ENCODE measurements at regions not wholly inside any gene's neighbourhood (a gene's known extent, or its start where the extent isn't known, plus 50 kb on each side); places are given as distances from the start of the nearest gene placed in this dataset.
"Not testable (repeated sequence)": the region's sequence is repeated elsewhere in the genome, so short reads cannot be mapped to it uniquely, and the experiment has no call there.

- H3K9me3 Mint-ChIP-seq; intact Hi-C loops (cut with micrococcal nuclease); H3K4me3 Mint-ChIP-seq; H3K36me3 Mint-ChIP-seq (ENCODE audit: low read depth); DNase-seq; H3K27me3 Mint-ChIP-seq; H3K4me1 Mint-ChIP-seq; H3K27ac Mint-ChIP-seq: not testable (repeated sequence)
Measured at GRCh38 chr5:176103083-176103482, 135.0 kb upstream of the THOC3 start.

DNA sequence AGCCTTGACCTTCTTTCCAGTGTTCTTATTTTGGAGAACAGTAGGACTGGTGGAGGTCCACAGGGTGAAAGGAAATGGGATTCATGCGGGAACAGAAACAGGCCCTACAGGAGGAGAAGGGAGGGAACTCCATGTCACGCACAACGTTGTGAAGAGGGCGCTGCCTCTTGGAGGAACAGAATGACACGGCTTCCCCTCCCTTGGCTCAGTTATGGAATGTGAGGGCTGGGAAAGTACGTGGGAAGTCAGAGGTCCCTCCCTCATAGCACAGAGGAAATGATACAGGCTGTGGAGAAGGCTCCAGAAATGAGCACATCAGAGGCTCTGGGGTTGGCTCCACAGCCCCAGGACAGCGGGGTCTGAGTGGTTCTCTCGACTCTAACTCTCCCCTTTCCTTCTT is 125.3 kb upstream of the SIMC1 start:
- H3K4me3 Mint-ChIP-seq; intact Hi-C loops (cut with micrococcal nuclease); H3K27ac Mint-ChIP-seq; H3K4me1 Mint-ChIP-seq; H3K9me3 Mint-ChIP-seq; DNase-seq; H3K27me3 Mint-ChIP-seq; H3K36me3 Mint-ChIP-seq (ENCODE audit: low read depth): not testable (repeated sequence)

GRCh38 chr5:176113673-176114335 is 124.4 kb upstream of the SIMC1 start:
- intact Hi-C loops (cut with micrococcal nuclease); DNase-seq; H3K4me1 Mint-ChIP-seq; H3K27ac Mint-ChIP-seq; H3K4me3 Mint-ChIP-seq; H3K27me3 Mint-ChIP-seq; H3K9me3 Mint-ChIP-seq; H3K36me3 Mint-ChIP-seq (ENCODE audit: low read depth): not testable (repeated sequence)

- H3K4me3 Mint-ChIP-seq; H3K9me3 Mint-ChIP-seq; H3K27ac Mint-ChIP-seq; H3K36me3 Mint-ChIP-seq (ENCODE audit: low read depth); H3K4me1 Mint-ChIP-seq; H3K27me3 Mint-ChIP-seq; intact Hi-C loops (cut with micrococcal nuclease): not testable (repeated sequence)
- DNase-seq, result peak; percentile 4
Measured at GRCh38 chr5:176114825-176115224, 123.4 kb upstream of the SIMC1 start.

DNA sequence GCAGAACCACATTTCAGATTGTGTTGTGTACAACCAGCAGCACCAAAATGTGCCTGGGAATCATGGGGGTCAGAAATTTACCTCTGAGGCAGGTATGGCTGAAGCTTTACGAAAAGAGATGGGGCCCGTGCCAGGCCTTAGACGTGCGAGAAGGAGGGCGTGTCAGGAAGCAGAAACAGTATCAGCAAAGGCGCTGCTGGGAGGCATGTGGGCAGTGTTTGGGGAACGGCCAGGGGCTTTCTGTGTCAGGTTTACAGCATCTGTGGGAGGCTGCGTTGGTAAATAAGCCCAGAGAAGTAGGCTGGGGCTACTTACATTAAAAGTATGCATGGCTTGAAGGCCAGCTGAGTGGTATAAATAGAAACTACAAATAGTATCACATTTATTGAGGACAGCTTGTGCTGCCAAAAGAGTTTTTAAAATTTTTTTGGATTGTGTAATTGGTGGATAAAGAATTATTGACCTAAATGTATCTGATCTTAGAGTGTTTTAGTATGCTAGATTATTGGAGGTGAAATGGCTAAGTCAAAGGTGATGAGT is 120.5 kb upstream of the SIMC1 start:
- H3K27me3 Mint-ChIP-seq; H3K27ac Mint-ChIP-seq; DNase-seq; H3K9me3 Mint-ChIP-seq; H3K4me1 Mint-ChIP-seq; H3K36me3 Mint-ChIP-seq (ENCODE audit: low read depth); intact Hi-C loops (cut with micrococcal nuclease); H3K4me3 Mint-ChIP-seq: not testable (repeated sequence)

DNA sequence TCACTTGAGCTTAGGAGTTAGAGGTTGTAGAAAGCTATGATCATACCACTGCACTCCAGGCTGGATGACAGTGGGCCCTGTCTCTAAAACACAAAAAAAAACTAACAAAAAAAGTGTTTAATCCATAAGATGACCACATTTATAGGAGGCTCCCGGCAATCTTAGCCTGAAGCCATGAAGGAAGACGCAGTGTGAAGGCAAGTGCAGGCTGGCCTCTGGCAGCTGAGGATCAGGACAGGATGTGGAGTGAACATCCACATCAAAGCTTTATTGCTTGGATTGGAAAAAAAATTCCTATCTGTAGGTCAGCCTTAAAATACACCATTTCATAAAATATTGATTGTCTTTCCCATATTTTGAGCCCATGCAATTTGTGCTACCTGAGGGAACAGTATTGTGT is 115.9 kb upstream of the SIMC1 start:
- H3K4me1 Mint-ChIP-seq; H3K36me3 Mint-ChIP-seq (ENCODE audit: low read depth); DNase-seq; H3K27me3 Mint-ChIP-seq; H3K27ac Mint-ChIP-seq; H3K4me3 Mint-ChIP-seq; intact Hi-C loops (cut with micrococcal nuclease); H3K9me3 Mint-ChIP-seq: not testable (repeated sequence)

GRCh38 chr5:176124120-176124519 is 114.1 kb upstream of the SIMC1 start:
- intact Hi-C loops (cut with micrococcal nuclease); H3K27me3 Mint-ChIP-seq; H3K27ac Mint-ChIP-seq; H3K4me3 Mint-ChIP-seq; H3K4me1 Mint-ChIP-seq; H3K36me3 Mint-ChIP-seq (ENCODE audit: low read depth); DNase-seq; H3K9me3 Mint-ChIP-seq: not testable (repeated sequence)

DNA sequence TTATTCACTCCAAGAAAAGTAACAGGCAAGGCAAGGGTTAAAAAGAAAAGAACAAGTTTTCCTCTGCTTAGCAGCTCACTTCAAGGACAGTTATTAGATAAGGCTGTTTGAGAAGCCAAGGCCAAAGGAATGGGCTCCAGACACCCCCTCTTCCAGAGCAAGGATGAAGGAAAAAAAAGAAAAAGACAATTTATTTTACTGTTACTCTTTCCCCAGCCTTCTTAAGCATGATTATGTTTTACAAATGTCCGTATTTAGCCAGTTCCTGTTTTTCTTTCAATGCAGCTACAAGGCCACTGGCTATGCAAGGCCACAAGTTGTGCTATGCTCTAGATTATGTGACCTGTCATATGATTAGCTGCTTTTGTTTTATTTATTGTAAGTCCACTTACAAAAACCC is 106.5 kb upstream of the SIMC1 start:
- Mint-ChIP-seq H3K4me3 (no peak overlapping the region), H3K27ac (no peak overlapping the region), H3K27me3 (peaks cover 39% of the 10 kb centered on the region), H3K4me1 (peaks cover 16% of the 10 kb centered on the region), H3K36me3 (ENCODE audit: low read depth) (no peaks in the 10 kb centered on the region), H3K9me3 (no peaks in the 10 kb centered on the region)
- intact Hi-C loops (cut with micrococcal nuclease), result no loop called here
- no peak for DNase-seq

- Mint-ChIP-seq H3K36me3 (ENCODE audit: low read depth) (no peaks in the 10 kb centered on the region), H3K27ac (no peak overlapping the region), H3K9me3 (no peaks in the 10 kb centered on the region), H3K4me3 (peak overlapping the region; percentile 49), H3K4me1 (peaks cover 16% of the 10 kb centered on the region), H3K27me3 (peaks cover 43% of the 10 kb centered on the region)
- DNase-seq, result no peak
- intact Hi-C loops (cut with micrococcal nuclease), result no loop called here
Measured at GRCh38 chr5:176132471-176133288, 105.5 kb upstream of the SIMC1 start.

DNA sequence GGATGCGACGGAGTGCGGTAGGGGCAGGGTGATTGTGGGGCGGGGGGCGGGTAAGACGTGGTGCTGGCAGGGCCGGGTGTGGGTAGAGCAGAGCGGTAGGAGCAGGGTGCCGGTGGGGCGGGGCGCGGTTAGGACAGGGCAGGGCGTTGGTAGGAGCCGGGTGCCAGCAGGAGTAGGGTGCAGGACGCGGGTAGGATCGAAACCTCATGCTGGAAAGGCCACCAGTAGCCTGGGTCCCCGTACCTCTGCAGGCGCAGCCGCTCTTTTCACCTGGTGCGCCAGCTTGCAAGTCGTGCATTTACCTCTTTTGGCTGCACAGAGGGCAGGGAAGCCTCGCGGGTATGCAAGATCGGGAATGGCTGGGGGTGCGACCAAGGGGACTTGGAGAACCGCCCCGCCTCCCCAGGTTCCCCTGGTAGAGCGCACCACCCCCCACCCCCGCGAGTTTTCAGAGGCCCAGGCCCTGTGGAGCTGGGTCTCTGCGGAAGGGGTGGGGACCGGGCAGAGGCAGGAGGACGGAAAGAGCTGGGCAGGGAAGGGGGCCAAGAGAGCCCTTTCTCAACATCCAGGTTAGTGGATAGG is 104.8 kb upstream of the SIMC1 start:
- no peak for DNase-seq
- intact Hi-C loops (cut with micrococcal nuclease), result no loop called here
- Mint-ChIP-seq H3K36me3 (ENCODE audit: low read depth) (no peaks in the 10 kb centered on the region), H3K27me3 (peaks cover 43% of the 10 kb centered on the region), H3K9me3 (no peaks in the 10 kb centered on the region), H3K4me3 (peak overlapping the region; percentile 49), H3K4me1 (peaks cover 16% of the 10 kb centered on the region), H3K27ac (no peak overlapping the region)

DNA sequence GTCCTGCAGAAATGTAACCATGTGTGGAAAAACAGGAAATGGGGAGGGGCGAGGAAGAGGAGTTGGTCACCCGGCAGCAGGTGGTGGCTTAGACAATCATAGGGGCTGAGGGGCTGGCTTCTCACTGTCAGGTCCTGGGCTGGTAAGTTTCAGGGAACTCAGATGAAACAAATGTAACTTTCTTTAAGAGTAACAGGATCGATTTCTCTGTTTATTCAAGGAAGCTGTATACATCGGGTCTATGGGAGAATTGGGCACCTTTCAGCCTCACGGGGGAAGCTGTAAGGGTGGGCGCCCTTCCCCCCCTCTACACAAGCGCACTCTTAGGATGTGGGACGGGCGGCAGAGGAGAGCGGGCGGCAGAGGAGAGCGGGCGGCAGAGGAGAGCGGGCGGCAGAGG is 104.3 kb upstream of the SIMC1 start:
- DNase-seq, result no peak
- H3K27me3 Mint-ChIP-seq, result peaks cover 43% of the 10 kb centered on the region
- peak overlapping the region; percentile 49 for H3K4me3 Mint-ChIP-seq
- H3K27ac Mint-ChIP-seq, result no peak overlapping the region
- intact Hi-C loops (cut with micrococcal nuclease), result no loop called here
- no peaks in the 10 kb centered on the region for H3K9me3 Mint-ChIP-seq
- H3K4me1 Mint-ChIP-seq, result peaks cover 16% of the 10 kb centered on the region
- H3K36me3 Mint-ChIP-seq (ENCODE audit: low read depth), result no peaks in the 10 kb centered on the region

DNA sequence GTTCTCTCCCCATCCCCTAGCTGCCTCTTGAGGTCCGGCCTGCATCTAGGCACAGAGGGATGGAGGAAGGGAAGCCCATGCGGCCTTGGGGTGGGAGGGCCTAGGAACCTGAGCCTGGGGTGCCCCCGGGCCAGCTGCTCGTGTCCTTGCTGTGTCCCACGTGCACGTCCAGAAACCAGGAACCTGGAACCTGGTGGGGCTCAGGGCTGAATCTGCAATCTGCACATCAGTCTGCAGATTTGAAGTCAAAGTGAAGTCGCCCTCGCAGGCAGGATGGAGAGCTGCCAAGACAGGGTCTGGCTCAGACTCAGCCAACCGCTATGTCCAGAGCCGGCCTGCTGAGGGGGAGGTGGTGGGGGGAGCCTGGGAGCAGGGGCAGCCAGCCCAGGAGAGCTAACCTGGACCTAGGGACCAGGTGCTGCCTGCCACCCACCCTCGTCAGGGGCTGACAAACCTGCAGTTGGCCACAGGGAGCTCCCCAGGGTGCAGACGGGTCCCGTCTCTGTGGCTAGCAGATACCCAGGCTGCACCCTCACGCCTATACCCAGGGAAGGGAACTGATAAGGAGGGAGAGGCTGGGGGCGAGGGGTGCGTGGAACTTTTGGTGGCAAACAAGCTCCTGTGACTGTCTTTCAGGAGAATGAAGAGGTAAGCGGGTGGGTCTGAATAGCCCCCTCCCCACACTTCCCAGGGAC is 103.5 kb upstream of the SIMC1 start:
- H3K4me1 Mint-ChIP-seq, result peaks cover 16% of the 10 kb centered on the region
- intact Hi-C loops (cut with micrococcal nuclease), result no loop called here
- H3K4me3 Mint-ChIP-seq, result no peak overlapping the region
- no peak overlapping the region for H3K27ac Mint-ChIP-seq
- H3K36me3 Mint-ChIP-seq (ENCODE audit: low read depth), result no peaks in the 10 kb centered on the region
- no peaks in the 10 kb centered on the region for H3K9me3 Mint-ChIP-seq
- peaks cover 44% of the 10 kb centered on the region for H3K27me3 Mint-ChIP-seq
- DNase-seq, result no peak

DNA sequence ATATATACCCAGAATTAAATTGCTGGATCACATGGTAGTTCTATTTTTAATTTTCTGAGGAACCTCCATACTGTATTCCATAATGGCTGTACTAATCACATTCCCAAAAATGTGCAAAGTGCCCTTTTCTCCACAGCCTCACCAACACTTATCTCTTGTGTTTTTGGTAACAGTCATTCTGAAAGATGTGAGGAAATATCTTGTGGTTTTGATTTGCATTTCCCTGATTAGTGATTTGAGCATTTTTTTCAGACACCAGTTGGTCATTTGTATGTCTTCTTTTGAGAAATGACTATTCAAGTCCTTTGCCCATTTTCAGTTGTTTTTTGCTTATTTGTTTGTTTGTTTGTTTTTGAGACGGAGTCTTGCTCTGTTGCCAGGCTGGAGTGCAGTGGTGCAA is 98.1 kb upstream of the SIMC1 start:
- peaks cover 17% of the 10 kb centered on the region for H3K27me3 Mint-ChIP-seq
- H3K4me3 Mint-ChIP-seq; H3K4me1 Mint-ChIP-seq; H3K27ac Mint-ChIP-seq; intact Hi-C loops (cut with micrococcal nuclease); H3K36me3 Mint-ChIP-seq (ENCODE audit: low read depth); DNase-seq: not testable (repeated sequence)
- peaks cover 13% of the 10 kb centered on the region for H3K9me3 Mint-ChIP-seq

- intact Hi-C loops (cut with micrococcal nuclease), result no loop called here
- Mint-ChIP-seq H3K36me3 (ENCODE audit: low read depth) (no peaks in the 10 kb centered on the region), H3K9me3 (peaks cover 13% of the 10 kb centered on the region), H3K4me1 (peaks cover 2% of the 10 kb centered on the region), H3K27me3 (peaks cover 14% of the 10 kb centered on the region), H3K4me3 (no peak overlapping the region), H3K27ac (no peak overlapping the region)
- DNase-seq, result no peak
Measured at GRCh38 chr5:176144508-176144907, 93.7 kb upstream of the SIMC1 start.
